Esophagus muscularis mucosa (tissue), 4 donors: ENCODE measurements at regions not wholly inside any gene's neighbourhood (a gene's known extent, or its start where the extent isn't known, plus 50 kb on each side); places are given as distances from the start of the nearest gene placed in this dataset.
"Not testable (repeated sequence)": the region's sequence is repeated elsewhere in the genome, so short reads cannot be mapped to it uniquely, and the experiment has no call there.

Experiments
- DNase-seq: peaks from one replicate; pipeline ENCODE4 v3.0.0-alpha.2; 2017; ENCODE audit errors: extremely low spot score
- H3K27ac ChIP-seq, 4 donors: fragments of 200-600 bp; sonication (generic); replicated peaks in 1 of 4; 1 replicate in 3 of 4; 2 replicates in 1 of 4; pipeline ENCODE4 v1.5.1; 2016 to 2019; ENCODE audit warnings: mild to moderate bottlenecking in 1 of 4
- H3K27me3 ChIP-seq, 4 donors: fragments of 200-600 bp; sonication (generic); one replicate each; pipeline versions ENCODE4 v1.5.1 to v1.6.0; 2016 to 2019
- H3K36me3 ChIP-seq, 4 donors: fragments of 200-600 bp; sonication (generic); one replicate each; pipeline ENCODE4 v1.5.1; 2016 to 2019
- H3K4me1 ChIP-seq, 4 donors: fragments of 200-600 bp; sonication (generic); one replicate each; pipeline ENCODE4 v1.5.1; 2016 to 2019
- H3K4me3 ChIP-seq, 4 donors: fragments of 200-600 bp; sonication (generic); 1 replicate in 2 of 4; 2 replicates in 2 of 4; pipeline ENCODE4 v1.5.1; 2016 to 2019; ENCODE audit warnings: mild to moderate bottlenecking in 4 of 4, moderate library complexity in 1 of 4
- H3K9me3 ChIP-seq, 4 donors: fragments of 200-600 bp; sonication (generic); 1 replicate in 3 of 4; 2 replicates in 1 of 4; pipeline ENCODE4 v1.5.1; 2016 to 2019
- CTCF ChIP-seq, 3 experiments: fragments of 200-600 bp in 2 of 3; fragments of 450-650 bp in 1 of 3; sonication (generic) in 2 of 3; IDR thresholded peaks; one replicate each; pipeline ENCODE4 v1.5.1; 2017 to 2019; ENCODE audit warnings: antibody characterized with exemption in 3 of 3, mild to moderate bottlenecking in 2 of 3, moderate library complexity in 1 of 3
- EP300 ChIP-seq: sonication (generic); formaldehyde crosslinking; IDR thresholded peaks from one replicate; pipeline ENCODE4 v1.6.1; 2017; ENCODE audit warnings: antibody characterized with exemption
- POLR2A ChIP-seq: fragments of 450-650 bp; IDR thresholded peaks from one replicate; pipeline ENCODE4 v1.6.1; 2017; ENCODE audit warnings: antibody characterized with exemption, moderate library complexity, mild to moderate bottlenecking, low read depth
- POLR2AphosphoS5 ChIP-seq, 2 donors: sonication (generic); formaldehyde crosslinking; IDR thresholded peaks; one replicate each; pipeline ENCODE4 v1.6.1; 2017; ENCODE audit warnings: antibody characterized with exemption in 2 of 2
- WGBS: methylation state at CpG from one replicate; pipeline ENCODE4 v1.1.5; 2018; 5-methylcytosine and 5-hydroxymethylcytosine counted together
- intact Hi-C: fragments of 100-400 bp; cut with DNase I; formaldehyde crosslinking; loops from one replicate; pipeline ENCODE4 v1.15.1; 2023

DNA sequence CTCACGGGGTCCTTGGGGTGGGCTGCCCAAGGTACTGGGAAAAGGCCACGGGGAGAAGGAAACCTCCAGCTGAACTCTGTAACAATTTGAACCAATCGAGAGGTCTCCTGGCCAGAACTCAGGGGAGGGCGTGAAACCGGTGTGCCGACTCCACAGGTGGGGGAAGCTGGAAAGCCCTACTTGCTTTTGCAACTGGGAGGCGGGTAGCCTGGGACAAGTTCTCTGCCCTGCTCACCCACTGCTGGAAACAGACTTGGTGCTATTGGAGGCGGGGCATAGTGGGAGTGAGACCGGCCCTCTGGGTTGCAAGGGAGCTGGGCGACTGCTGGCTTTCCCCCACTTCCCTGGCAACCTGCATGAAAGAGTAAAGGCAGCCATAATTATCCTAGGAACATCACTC lies 73.2 kb upstream of the SLIT3 start:
- H3K9me3 ChIP-seq, result peaks cover 0 to 3% (median 0%) of the 10 kb centered on the region in 4 donors
- intact Hi-C loops, result no loop called here

GRCh38 chr5:169371801-169372200 lies 70.9 kb upstream of the SLIT3 start:
- H3K27me3 ChIP-seq, H3K4me1 ChIP-seq, H3K36me3 ChIP-seq, intact Hi-C loops, H3K4me3 ChIP-seq, H3K27ac ChIP-seq, H3K9me3 ChIP-seq, DNase-seq: not testable (repeated sequence)
- WGBS, result 96% methylated on average over 2 of the region's 2 CpGs

More for the DNA sequence above, 73.2 kb upstream of the SLIT3 start:
- DNase-seq, result no peak
- H3K27me3 ChIP-seq, result no peaks in the 10 kb centered on the region
- no peaks in the 10 kb centered on the region for H3K4me1 ChIP-seq
- H3K4me3 ChIP-seq, result no peak overlapping the region
- 65% methylated on average over 2 of the region's 10 CpGs for WGBS
- no peak for TF ChIP-seq CTCF (IDR thresholded peaks at IDR 0.05)
- no peak for TF ChIP-seq POLR2AphosphoS5 (IDR thresholded peaks at IDR 0.05)
- H3K27ac ChIP-seq, result no peak overlapping the region
- no peaks in the 10 kb centered on the region for H3K36me3 ChIP-seq

- Histone ChIP-seq H3K27me3 (no peaks in the 10 kb centered on the region), H3K27ac (no peak overlapping the region), H3K9me3 (peaks cover 0 to 3% (median 0%) of the 10 kb centered on the region in 4 donors), H3K36me3 (no peaks in the 10 kb centered on the region), H3K4me1 (no peaks in the 10 kb centered on the region), H3K4me3 (no peak overlapping the region)
- TF ChIP-seq CTCF (IDR thresholded peaks at IDR 0.05) (no peak), POLR2AphosphoS5 (IDR thresholded peaks at IDR 0.05) (no peak), POLR2A (no peak), EP300 (no peak)
- WGBS, result 71% methylated on average over 3 of the region's 3 CpGs
- DNase-seq, result no peak
- intact Hi-C loops, result no loop called here
These were observed 68.2 kb upstream of the SLIT3 start for GRCh38 chr5:169369130-169369529.

- DNase-seq, result no peak
- Histone ChIP-seq H3K4me1 (no peaks in the 10 kb centered on the region), H3K9me3 (peaks cover 0 to 3% (median 0%) of the 10 kb centered on the region in 4 donors), H3K27ac (no peak overlapping the region), H3K27me3 (no peaks in the 10 kb centered on the region), H3K4me3 (no peak overlapping the region), H3K36me3 (no peaks in the 10 kb centered on the region)
- TF ChIP-seq POLR2AphosphoS5 (IDR thresholded peaks at IDR 0.05) (no peak), CTCF (IDR thresholded peaks at IDR 0.05) (no peak), POLR2A (no peak), EP300 (no peak)
- 81% methylated on average over 2 of the region's 2 CpGs for WGBS
- intact Hi-C loops, result no loop called here
These were observed 66.9 kb upstream of the SLIT3 start for GRCh38 chr5:169367861-169368260.

DNA sequence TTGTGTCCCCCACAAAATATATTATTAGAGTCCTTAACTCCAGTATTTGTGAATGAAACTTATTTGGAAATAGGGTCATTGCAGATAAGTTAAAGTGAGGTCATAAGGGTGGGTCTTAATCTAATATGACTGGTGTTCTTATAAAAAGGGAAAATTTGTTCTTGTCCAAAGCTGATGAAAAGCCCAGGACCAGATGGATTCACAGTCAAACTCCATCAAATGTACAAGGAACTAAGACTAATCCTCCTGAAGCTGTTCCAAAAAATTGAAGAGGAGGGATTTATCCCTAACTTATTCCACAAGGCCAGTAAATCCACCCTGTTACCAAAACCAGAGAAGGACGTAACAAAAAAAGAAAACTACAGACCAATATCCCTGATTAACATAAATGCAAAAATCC lies 56.4 kb upstream of the SLIT3 start:
- H3K27me3 ChIP-seq, result no peaks in the 10 kb centered on the region
- WGBS, result 97% methylated on average over 1 of the region's 1 CpG
- H3K36me3 ChIP-seq, result no peaks in the 10 kb centered on the region
- no peak overlapping the region for H3K27ac ChIP-seq
- intact Hi-C loops, result no loop called here
- no peak overlapping the region for H3K4me3 ChIP-seq
- H3K9me3 ChIP-seq, result no peaks in the 10 kb centered on the region
- TF ChIP-seq POLR2A (no peak), POLR2AphosphoS5 (IDR thresholded peaks at IDR 0.05) (no peak), EP300 (no peak), CTCF (IDR thresholded peaks at IDR 0.05) (no peak)
- DNase-seq, result no peak
- no peaks in the 10 kb centered on the region for H3K4me1 ChIP-seq
